NCI-H2196 treated with DMSO at 0.1 percent for 48 hours (cell line): ENCODE measurements at regions not wholly inside any gene's neighbourhood (a gene's known extent, or its start where the extent isn't known, plus 50 kb on each side); places are given as distances from the start of the nearest gene placed in this dataset.

Source experiments
- DNase-seq: peaks from one replicate; lab custom pipeline; 2025; ENCODE audit not compliant: unreplicated experiment; lab: John Stamatoyannopoulos, UW

DNA sequence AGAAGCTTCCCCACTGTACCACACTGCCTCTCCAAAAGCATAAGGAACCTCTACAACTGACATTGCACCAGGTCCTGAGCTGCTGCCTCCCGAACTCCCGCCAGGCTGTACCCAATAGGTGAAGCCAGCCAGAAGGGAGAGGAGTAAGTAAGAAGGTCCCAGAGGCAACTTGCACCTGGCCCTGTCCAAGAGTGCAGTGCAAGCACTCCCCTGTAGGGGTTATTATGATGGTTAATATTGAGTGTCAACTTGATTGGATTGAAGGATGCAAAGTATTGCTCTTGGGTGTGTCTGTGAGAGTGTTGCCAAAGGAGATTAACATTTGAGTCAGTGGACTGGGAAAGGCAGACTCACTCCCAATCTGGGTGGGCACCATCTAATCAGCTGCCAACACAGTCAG lies 879.3 kb upstream of the SLIT2 start:
- no peak for DNase-seq

DNA sequence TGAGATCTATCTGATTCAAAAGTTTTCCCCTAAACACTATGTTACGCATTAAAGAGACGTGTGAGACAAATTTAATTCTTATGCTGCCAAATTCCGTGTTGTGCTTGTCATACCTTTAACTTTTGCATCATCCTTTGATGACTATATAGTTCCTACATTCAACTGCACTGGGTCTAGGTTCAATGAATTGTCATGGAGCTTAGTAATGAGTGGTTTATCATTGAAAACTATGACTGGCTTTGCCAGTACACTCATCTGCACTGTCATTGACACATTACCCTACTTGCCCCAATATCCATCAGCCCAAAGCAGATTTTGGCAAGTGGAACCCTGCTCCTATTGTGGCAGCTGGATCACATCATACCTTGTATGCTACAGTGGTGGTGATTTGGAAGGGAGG lies 882.9 kb upstream of the SLIT2 start:
- no peak for DNase-seq

GRCh38 chr4:19366916-19367315 lies 884.8 kb upstream of the SLIT2 start:
- no peak for DNase-seq

DNA sequence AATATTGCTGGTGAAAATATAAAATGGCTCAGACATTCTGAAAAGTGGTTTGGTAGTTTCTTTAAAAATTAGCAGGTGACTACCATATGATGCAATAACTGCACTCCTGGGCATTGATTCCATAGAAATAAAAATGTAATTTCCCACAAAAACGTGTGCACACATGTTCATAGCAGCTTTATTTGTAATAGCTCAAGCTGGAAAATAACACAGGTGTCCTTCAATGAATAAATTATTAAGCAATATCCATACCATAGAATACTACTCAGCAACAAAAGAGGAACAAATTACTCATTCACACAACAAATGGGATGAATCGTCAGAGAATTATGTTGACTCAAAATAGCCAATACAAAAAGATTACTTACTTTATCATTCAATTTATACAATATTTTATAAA lies 893.7 kb upstream of the SLIT2 start:
- DNase-seq: no peak

DNA sequence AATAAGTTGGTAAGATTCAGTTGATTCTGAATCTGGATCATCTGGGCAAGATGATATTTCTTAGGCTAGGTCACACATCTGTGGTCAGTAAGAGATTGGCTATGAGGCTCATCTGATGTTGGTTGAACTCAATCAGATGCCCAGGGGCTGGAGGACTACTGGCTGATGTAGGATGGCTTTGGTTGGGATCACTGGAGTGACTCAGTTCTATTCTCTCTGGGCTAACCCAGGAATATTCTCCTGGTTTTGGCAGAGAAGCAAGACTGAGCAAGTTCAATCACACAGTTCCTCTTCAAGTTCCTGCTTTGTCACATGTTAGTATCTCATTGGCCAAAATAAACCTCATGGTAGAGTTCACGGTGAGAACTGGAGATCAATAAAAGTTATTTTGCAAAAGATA lies 902.3 kb upstream of the SLIT2 start:
- DNase-seq: no peak

- no peak for DNase-seq
Observed at GRCh38 chr4:19348746-19349145, 903.0 kb upstream of the SLIT2 start.

GRCh38 chr4:19346636-19347035 lies 905.1 kb upstream of the SLIT2 start:
- no peak for DNase-seq

- no peak for DNase-seq
Observed at GRCh38 chr4:19329631-19330030, 922.1 kb upstream of the SLIT2 start.

- no peak for DNase-seq
Observed at GRCh38 chr4:19329077-19329476, 922.6 kb upstream of the SLIT2 start.

GRCh38 chr4:19327364-19327763 lies 924.3 kb upstream of the SLIT2 start:
- DNase-seq: no peak

- no peak for DNase-seq
Observed at GRCh38 chr4:19324184-19324583, 927.5 kb upstream of the SLIT2 start.

DNA sequence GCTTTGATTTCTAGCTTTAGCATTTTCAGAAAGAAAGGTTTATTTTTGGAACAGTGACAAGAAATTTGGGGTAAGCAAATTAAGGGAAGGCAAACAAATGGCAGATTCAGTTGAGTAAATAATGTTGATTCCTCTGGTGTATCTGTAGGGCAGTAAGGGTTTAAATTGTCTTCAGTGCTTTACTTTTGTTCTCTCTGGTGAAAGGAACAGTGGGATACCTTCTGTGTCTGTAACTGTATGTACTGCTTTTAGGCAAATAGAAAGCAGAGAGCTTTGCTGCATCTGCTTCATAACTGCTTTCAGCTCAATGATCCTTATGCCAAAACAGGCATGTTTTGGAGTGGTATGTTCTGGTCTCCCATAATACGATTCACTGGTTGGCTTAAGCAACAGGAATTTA lies 932.1 kb upstream of the SLIT2 start:
- DNase-seq: no peak

- no peak for DNase-seq
Observed at GRCh38 chr4:19317377-19317776, 934.3 kb upstream of the SLIT2 start.

- no peak for DNase-seq
Observed at GRCh38 chr4:19314116-19314515, 937.6 kb upstream of the SLIT2 start.

- DNase-seq: no peak
Observed at GRCh38 chr4:19309378-19309777, 942.3 kb upstream of the SLIT2 start.

DNA sequence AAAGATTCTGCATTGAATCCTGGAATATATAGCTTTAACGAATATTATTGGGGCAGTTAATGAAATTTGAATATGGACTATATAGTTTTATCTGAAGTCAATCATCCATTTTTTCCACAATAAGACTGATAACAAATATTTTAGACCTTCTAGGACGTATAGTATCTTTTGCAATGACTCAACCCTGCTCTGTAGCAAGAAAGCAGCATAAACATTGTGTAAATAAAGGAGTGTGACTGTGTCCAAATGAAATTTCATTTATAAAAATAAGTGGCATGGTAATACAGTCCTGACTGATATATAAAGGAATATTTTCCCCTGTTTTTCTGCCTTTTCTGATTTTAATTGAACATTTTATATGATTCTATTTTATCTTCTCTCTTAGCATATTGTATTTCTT lies 947.7 kb upstream of the SLIT2 start:
- no peak for DNase-seq

DNA sequence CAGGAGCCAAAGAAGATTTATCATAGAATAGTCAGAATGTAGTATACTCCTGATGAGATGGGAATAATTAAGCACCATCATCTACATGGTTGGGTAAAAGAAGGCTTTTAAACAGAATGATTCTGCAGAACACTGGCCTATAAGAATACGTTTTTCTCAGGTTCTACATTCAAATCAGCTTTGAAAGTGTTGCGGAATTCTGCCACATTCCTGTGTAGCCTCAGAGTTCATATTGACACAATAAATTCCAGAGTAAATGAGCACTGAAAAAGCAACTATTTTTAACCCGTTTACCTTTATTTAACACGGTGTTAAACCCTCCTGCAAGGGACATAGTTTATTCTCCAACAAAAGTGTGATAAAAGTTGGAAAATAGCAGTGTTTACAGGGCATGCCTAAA lies 950.2 kb upstream of the SLIT2 start:
- DNase-seq: no peak

DNA sequence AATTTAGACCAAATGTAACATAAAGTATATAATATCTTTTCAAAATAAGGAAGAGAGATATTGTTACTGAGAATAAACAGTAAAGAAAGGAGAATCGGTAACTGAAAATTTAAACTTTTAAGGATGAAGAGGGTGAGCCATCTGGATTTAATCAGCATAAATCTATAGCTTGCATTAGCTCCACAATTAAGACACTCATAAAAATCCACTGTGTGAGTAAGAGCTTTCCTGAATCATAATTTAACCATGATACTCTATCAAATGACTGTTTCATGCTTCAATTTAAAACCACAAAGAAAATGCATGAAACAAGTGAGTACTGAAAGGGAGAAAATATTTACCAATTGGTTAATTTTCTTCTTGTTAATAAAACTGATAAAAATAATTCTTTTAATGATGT lies 951.5 kb upstream of the SLIT2 start:
- no peak for DNase-seq

GRCh38 chr4:19298998-19299397 lies 952.7 kb upstream of the SLIT2 start:
- no peak for DNase-seq

DNA sequence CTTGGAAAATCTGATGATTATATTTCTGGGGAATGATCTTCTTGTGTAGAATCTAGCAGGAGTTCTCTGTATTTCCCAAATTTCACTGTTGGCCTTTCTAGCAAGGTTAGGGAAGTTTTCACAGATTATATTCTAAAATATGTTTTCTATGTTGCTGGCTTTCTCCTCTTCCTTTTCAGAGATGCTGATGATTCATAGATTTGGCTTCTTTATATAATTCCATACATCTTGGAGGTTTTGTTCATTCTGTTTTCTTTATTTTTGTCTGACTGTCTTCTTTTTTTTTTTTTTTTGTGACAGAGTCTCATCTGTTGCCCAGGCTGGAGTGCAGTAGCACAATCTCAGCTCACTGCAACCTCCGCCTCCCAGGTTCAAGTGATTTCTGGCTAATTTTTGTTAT lies 957.9 kb upstream of the SLIT2 start:
- DNase-seq: no peak

- DNase-seq: no peak
Observed at GRCh38 chr4:19293080-19293479, 958.6 kb upstream of the SLIT2 start.

GRCh38 chr4:19286924-19287323 lies 964.8 kb upstream of the SLIT2 start:
- no peak for DNase-seq

DNA sequence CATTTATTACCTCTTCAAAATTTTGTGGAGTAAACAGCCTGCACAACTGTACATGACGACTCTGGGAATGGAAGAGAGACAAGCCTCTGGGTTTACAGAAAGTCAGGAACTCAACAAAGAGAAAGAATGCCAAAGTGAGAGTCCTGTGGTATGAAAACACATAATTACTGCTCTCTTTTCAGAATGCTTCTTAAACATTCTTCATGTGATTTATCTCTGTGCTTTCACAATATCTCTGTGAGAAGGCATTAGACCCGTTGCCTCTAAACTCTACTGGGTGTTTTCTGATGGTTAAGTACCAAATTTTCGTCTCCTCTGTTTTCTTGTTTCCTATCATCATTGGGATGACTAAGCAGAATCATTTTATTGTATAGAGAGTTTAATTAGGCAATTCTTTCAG lies 966.6 kb upstream of the SLIT2 start:
- DNase-seq: no peak

- DNase-seq: no peak
Observed at GRCh38 chr4:19278665-19279064, 973.0 kb upstream of the SLIT2 start.
